SK-N-DZ (cell line): ENCODE measurements at regions not wholly inside any gene's neighbourhood (a gene's known extent, or its start where the extent isn't known, plus 50 kb on each side); places are given as distances from the start of the nearest gene placed in this dataset.
"Not testable (repeated sequence)": the region's sequence is repeated elsewhere in the genome, so short reads cannot be mapped to it uniquely, and the experiment has no call there.

ENCODE experiments used
- DNase-seq: peaks from one replicate; pipeline ENCODE4 v3.0.0-alpha.2; 2015; ENCODE audit warnings: low spot score

DNA sequence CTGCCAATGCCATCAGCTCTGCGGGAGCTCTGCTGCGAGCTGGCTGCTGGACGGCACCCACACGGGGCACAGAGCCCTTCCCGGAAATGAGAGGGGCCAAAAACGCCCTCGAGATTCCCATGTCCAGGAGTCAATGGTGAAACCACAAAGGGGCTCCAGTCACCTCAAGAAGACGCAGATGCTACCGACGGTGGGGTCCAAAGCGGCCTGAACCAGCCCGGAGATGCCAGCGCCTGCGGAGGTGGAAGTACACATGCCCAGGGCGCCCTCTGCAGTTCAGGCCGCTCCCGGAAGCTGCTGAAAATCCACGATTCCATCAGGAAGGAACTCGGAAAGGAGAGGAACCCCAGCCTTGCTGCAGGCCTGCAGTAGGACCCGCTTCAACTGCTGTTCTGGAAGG is 82.4 kb upstream of the SELENOP start:
- peak; percentile 12 for DNase-seq

GRCh38 chr5:42889311-42889933 is 77.7 kb upstream of the SELENOP start:
- peak; percentile 72 for DNase-seq

- DNase-seq, result no peak
These were observed 77.1 kb upstream of the SELENOP start for GRCh38 chr5:42888771-42889170.

DNA sequence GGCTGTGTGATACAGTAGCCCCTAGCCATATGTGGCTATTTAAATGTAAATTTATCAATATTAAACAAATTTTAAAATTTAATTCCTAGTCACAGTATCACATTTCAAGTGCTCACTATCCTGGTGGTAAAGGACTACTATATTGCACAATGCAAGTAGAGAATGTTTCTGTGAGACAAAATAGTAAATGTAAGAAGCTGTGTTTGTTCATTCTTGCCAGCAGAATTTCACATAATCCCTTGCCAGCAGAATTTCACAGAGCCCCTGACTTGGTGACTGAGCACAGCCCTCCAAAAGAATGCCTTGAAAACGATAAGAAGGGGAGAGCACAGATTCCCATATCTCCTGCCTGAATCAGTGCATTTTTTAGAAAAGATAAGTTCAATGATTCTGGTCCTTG is 75.9 kb upstream of the SELENOP start:
- no peak for DNase-seq

DNA sequence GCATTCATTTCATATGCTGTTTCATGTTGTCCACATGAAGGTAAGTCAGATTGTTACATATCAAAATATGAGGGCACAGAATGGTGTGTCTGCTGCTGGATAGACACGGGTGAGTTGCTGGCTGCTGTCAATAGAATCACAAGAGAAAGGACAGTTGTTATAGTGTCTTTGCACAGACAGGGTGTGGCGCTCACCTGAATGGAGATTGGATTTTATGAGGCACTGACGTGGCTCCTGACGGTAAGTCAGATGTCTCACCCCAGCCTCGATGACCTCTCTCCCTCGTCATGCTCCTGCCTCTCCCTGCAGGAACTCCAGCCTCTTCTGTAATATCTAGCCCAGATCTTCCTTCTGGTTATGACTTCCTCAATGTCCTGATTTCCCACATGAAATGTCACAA is 75.4 kb upstream of the SELENOP start:
- DNase-seq, result no peak

GRCh38 chr5:42886635-42887034 is 74.9 kb upstream of the SELENOP start:
- no peak for DNase-seq

GRCh38 chr5:42884326-42884725 is 72.6 kb upstream of the SELENOP start:
- no peak for DNase-seq

DNA sequence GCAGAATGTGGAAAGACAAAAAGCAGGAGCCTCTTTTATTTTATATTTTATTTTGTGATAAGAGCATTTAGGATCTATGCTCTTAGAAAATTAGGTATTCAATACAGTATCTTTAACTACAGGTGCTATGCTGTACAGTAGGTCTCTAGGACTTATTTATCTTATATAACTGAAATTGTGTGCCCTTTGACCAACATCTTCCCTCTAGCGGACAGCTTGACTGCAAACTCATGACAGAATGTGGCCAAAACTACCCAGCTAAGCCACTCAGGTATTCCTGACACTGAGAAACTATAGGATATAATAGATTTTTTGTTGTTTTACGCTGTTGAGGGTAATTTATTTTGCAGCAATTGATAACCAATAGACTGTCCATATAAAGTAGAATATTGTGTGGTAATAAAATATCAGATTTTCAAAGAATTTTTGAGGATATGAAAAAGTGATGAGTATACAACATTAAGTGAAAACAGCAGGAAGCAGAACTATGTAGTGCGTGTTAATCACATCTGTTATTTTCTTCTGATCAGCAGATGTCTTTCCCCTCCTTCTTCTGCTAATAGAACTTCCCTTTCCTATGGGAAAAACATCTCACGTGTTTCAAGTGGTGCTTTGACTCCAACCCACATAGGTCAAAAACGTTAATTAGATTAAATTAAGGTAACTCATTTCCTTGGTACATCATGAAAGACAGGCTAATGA is 69.9 kb upstream of the SELENOP start:
- no peak for DNase-seq

- DNase-seq, result no peak
These were observed 68.9 kb upstream of the SELENOP start for GRCh38 chr5:42880496-42881150.

- no peak for DNase-seq
These were observed 67.6 kb upstream of the SELENOP start for GRCh38 chr5:42879291-42879690.

DNA sequence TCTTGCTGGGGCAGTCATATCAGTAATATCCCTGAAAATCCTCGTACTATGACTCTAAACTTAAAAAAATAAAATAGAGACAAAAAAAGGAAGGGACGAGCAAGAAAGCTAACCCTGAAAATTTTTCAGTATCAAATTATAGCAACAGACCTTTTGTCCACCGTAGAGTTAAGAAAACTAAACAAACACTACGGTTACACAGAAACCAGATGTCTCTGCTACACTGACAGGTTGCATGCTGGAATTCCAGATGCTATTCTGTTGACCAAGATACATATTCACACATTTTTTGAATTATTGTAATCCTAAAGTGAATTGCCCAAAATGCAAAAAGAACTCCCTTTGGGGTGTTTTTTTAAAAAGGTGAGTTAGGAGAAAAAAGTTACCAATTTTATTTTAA is 66.9 kb upstream of the SELENOP start:
- no peak for DNase-seq

DNA sequence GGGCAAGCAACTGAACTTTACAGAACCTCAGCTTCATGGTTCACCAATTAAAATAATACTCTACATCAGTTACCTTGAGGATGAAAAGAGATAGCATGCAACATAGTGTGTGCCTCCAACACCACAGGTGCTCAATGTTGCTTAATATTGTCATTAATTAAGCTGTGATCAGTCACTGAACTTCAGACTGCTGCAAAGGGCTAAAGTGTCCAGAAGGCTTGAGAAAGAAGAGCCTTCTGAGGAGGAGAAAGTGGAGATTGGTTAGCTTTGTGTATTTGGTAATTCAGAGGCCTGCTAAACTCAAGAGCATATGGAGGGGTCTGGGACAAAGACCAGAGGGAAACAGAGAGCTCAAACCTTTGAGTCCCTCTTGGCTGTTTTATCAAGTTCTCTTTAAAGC is 66.3 kb upstream of the SELENOP start:
- no peak for DNase-seq

- no peak for DNase-seq
These were observed 65.7 kb upstream of the SELENOP start for GRCh38 chr5:42877431-42877830.

- no peak for DNase-seq
These were observed 64.7 kb upstream of the SELENOP start for GRCh38 chr5:42876375-42876844.

GRCh38 chr5:42875785-42876374 is 64.2 kb upstream of the SELENOP start:
- no peak for DNase-seq

GRCh38 chr5:42875211-42875610 is 63.5 kb upstream of the SELENOP start:
- no peak for DNase-seq

- DNase-seq, result no peak
These were observed 63.0 kb upstream of the SELENOP start for GRCh38 chr5:42874621-42875198.

DNA sequence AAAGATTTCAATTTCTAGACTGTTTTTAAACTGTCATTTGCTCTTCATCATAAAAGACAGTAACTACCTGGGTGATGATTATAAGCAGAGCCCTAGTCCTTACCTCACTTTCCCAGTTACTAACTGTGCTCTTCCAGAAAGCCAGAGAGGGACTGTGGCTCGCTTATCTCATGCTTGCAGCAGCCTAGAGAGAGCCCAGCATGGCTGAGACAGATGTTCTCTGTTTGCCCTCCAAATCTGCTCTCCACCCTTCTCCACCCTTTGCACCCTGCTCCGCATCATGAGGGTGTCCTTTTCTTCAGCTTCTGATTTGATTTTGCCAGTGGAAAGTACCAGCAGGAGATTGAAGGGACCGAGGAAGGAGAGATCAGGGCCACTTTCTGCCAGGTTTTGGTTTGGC is 61.2 kb upstream of the SELENOP start:
- no peak for DNase-seq

GRCh38 chr5:42870882-42871418 is 59.3 kb upstream of the SELENOP start:
- no peak for DNase-seq

GRCh38 chr5:42868417-42868816 is 56.7 kb upstream of the SELENOP start:
- DNase-seq, result not testable (repeated sequence)

- not testable (repeated sequence) for DNase-seq
These were observed 53.1 kb upstream of the SELENOP start for GRCh38 chr5:42864749-42865148.
